ENCODE measurements at regions not wholly inside any gene's neighbourhood (a gene's known extent, or its start where the extent isn't known, plus 50 kb on each side); places are given as distances from the start of the nearest gene placed in this dataset.

GRCh38 chr16:86868070-86868469 lies 289.7 kb downstream of the FOXL1 start:
- POLR2A ChIA-PET = no interaction called here
- ATAC-seq (ENCODE audit: low read depth) = no peak
- intact Hi-C loops (cut with micrococcal nuclease) = no loop called here
- no peak for DNase-seq
- Mint-ChIP-seq H3K36me3 (ENCODE audit: low read depth) (no peaks in the 10 kb centered on the region), H3K27me3 (no peaks in the 10 kb centered on the region), H3K9me3 (peaks cover 3% of the 10 kb centered on the region), H3K4me1 (no peaks in the 10 kb centered on the region), H3K4me3 (no peak overlapping the region), H3K27ac (no peak overlapping the region)
- CTCF ChIA-PET = no interaction called here
- TF ChIP-seq, protein P1, sequence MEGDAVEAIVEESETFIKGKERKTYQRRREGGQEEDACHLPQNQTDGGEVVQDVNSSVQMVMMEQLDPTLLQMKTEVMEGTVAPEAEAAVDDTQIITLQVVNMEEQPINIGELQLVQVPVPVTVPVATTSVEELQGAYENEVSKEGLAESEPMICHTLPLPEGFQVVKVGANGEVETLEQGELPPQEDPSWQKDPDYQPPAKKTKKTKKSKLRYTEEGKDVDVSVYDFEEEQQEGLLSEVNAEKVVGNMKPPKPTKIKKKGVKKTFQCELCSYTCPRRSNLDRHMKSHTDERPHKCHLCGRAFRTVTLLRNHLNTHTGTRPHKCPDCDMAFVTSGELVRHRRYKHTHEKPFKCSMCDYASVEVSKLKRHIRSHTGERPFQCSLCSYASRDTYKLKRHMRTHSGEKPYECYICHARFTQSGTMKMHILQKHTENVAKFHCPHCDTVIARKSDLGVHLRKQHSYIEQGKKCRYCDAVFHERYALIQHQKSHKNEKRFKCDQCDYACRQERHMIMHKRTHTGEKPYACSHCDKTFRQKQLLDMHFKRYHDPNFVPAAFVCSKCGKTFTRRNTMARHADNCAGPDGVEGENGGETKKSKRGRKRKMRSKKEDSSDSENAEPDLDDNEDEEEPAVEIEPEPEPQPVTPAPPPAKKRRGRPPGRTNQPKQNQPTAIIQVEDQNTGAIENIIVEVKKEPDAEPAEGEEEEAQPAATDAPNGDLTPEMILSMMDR (IDR thresholded peaks at IDR 0.05) = no peak

DNA sequence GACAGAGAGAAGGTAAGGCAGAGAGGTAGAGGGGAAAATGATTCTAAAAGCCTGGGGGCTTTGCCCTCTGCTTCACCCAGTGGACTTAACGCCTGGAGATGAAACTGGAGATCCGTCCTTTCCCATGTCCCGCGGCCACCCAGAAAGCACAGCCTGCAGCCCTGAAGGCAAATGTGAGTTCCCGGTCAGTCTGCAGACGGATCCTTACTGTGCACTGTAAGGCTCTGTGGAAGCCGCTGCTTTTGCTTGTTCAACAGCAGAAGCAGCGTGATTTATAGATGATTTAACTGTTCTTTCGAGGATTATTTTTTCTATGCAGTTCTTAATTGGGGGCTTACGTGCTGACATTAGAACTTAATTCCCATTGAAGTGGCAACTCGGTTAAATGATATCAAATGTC lies 290.4 kb downstream of the FOXL1 start:
- POLR2A ChIA-PET = no interaction called here
- Mint-ChIP-seq H3K4me3 (no peak overlapping the region), H3K36me3 (ENCODE audit: low read depth) (no peaks in the 10 kb centered on the region), H3K4me1 (no peaks in the 10 kb centered on the region), H3K27me3 (no peaks in the 10 kb centered on the region), H3K9me3 (peaks cover 3% of the 10 kb centered on the region), H3K27ac (no peak overlapping the region)
- intact Hi-C loops (cut with micrococcal nuclease) = no loop called here
- DNase-seq (no peak), ATAC-seq (ENCODE audit: low read depth) (no peak)
- CTCF ChIA-PET = no interaction called here
- TF ChIP-seq, protein P1 (IDR thresholded peaks at IDR 0.05) = no peak

- Mint-ChIP-seq H3K27me3 (no peaks in the 10 kb centered on the region), H3K4me1 (no peaks in the 10 kb centered on the region), H3K9me3 (peaks cover 3% of the 10 kb centered on the region), H3K27ac (no peak overlapping the region), H3K4me3 (no peak overlapping the region), H3K36me3 (ENCODE audit: low read depth) (no peaks in the 10 kb centered on the region)
- TF ChIP-seq, protein P1 (IDR thresholded peaks at IDR 0.05) = no peak
- DNase-seq (no peak), ATAC-seq (ENCODE audit: low read depth) (no peak)
- ChIA-PET POLR2A (no interaction called here), CTCF (no interaction called here)
- intact Hi-C loops (cut with micrococcal nuclease) = loop anchor here (5.0 kb wide), 1 partner anchor 307 kb away; no protein-coding TSS in a partner anchor
Observed at GRCh38 chr16:86869288-86870022, 291.1 kb downstream of the FOXL1 start.

- ATAC-seq (ENCODE audit: low read depth) = no peak
- POLR2A ChIA-PET = no interaction called here
- TF ChIP-seq, protein P1 (IDR thresholded peaks at IDR 0.05) = no peak
- Mint-ChIP-seq H3K4me3 (no peak overlapping the region), H3K4me1 (no peaks in the 10 kb centered on the region), H3K36me3 (ENCODE audit: low read depth) (no peaks in the 10 kb centered on the region), H3K27ac (no peak overlapping the region), H3K9me3 (no peaks in the 10 kb centered on the region), H3K27me3 (no peaks in the 10 kb centered on the region)
- DNase-seq = no peak
- intact Hi-C loops (cut with micrococcal nuclease) = loop anchor here (5.0 kb wide), 1 partner anchor 308 kb away; no protein-coding TSS in a partner anchor
- CTCF ChIA-PET = no interaction called here
Observed at GRCh38 chr16:86870380-86870779, 292.0 kb downstream of the FOXL1 start.

DNA sequence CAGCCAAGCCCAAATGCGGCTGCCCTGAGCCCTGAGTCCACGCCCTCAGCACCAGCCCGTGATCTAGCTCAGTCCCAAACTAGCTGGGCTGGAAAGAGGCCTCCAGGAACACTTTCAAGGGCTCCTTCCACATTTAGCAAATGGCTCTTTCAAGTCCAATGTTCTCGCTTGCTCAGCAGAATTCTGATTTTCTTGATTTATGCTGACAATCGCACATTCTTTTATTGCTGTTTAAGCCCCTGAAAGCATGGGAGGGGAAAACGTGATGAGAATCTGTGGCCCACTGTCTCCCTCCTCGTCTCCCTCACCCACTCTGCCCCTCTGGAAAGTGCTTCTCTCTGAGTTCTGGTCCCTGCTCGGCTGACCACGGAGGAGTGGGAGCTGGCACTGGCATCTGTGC lies 293.8 kb downstream of the FOXL1 start:
- TF ChIP-seq, protein P1 (IDR thresholded peaks at IDR 0.05) = no peak
- Mint-ChIP-seq H3K36me3 (ENCODE audit: low read depth) (no peaks in the 10 kb centered on the region), H3K27ac (no peak overlapping the region), H3K4me1 (no peaks in the 10 kb centered on the region), H3K9me3 (no peaks in the 10 kb centered on the region), H3K4me3 (no peak overlapping the region), H3K27me3 (peaks cover 3% of the 10 kb centered on the region)
- ChIA-PET CTCF (no interaction called here), POLR2A (no interaction called here)
- no peak for ATAC-seq (ENCODE audit: low read depth)
- intact Hi-C loops (cut with micrococcal nuclease) = loop anchor here (5.0 kb wide), 1 partner anchor 310 kb away; no protein-coding TSS in a partner anchor
- no peak for DNase-seq

Data from activated B cell treated with CpG ODN at 0.5 μM for 24 hours (primary cell).